Trophoblast cell (in vitro differentiated cells and primary cell): ENCODE measurements at regions not wholly inside any gene's neighbourhood (a gene's known extent, or its start where the extent isn't known, plus 50 kb on each side); places are given as distances from the start of the nearest gene placed in this dataset.

Experiments used
- DNase-seq, 2 donors: peaks; one replicate each; pipeline ENCODE4 v3.0.0-alpha.2; 2016
- H2AFZ ChIP-seq: 2 replicates; pipeline ENCODE4 v1.6.1; 2013; ENCODE audit warnings: low read length, moderate library complexity, mild to moderate bottlenecking; ENCODE audit not compliant: insufficient read depth, poor library complexity
- H2AK5ac ChIP-seq: 2 replicates; pipeline ENCODE4 v1.6.1; 2013; ENCODE audit warnings: mild to moderate bottlenecking, low read length
- H2BK120ac ChIP-seq: 2 replicates; pipeline ENCODE4 v1.6.1; 2013; ENCODE audit warnings: low read length, mild to moderate bottlenecking, moderate library complexity; ENCODE audit not compliant: insufficient read depth, poor library complexity
- H2BK12ac ChIP-seq: 2 replicates; pipeline ENCODE4 v1.6.1; 2013; ENCODE audit warnings: mild to moderate bottlenecking, low read length, moderate library complexity
- H2BK5ac ChIP-seq: 2 replicates; pipeline ENCODE4 v1.6.1; 2013; ENCODE audit warnings: low read length, low read depth, moderate library complexity, mild to moderate bottlenecking; ENCODE audit not compliant: poor library complexity
- H3K14ac ChIP-seq: 2 replicates; pipeline ENCODE4 v1.6.1; 2013; ENCODE audit warnings: mild to moderate bottlenecking, low read length
- H3K18ac ChIP-seq: 2 replicates; pipeline ENCODE4 v1.6.1; 2013; ENCODE audit warnings: mild to moderate bottlenecking, low read length
- H3K23ac ChIP-seq: 2 replicates; pipeline ENCODE4 v1.6.1; 2013; ENCODE audit warnings: low read length
- H3K27ac ChIP-seq: 2 replicates; pipeline ENCODE4 v1.5.1; 2013; ENCODE audit warnings: low read depth, mild to moderate bottlenecking, inconsistent platforms, low read length, moderate library complexity
- H3K27me3 ChIP-seq: 2 replicates; pipeline ENCODE4 v1.6.1; 2013; ENCODE audit warnings: inconsistent platforms, mild to moderate bottlenecking, low read length, moderate library complexity; ENCODE audit not compliant: insufficient read depth
- H3K36me3 ChIP-seq, 2 experiments: 1 replicate in 1 of 2; 2 replicates in 1 of 2; pipeline ENCODE4 v1.6.1; 2013; ENCODE audit warnings: low read length in 2 of 2, mild to moderate bottlenecking in 2 of 2, moderate library complexity in 1 of 2; ENCODE audit not compliant: insufficient read depth in 2 of 2, control insufficient read depth in 1 of 2
- H3K4ac ChIP-seq: 2 replicates; pipeline ENCODE4 v1.6.1; 2013; ENCODE audit warnings: low read depth, mild to moderate bottlenecking, low read length, moderate library complexity
- H3K4me1 ChIP-seq, 2 experiments: 1 replicate in 1 of 2; 2 replicates in 1 of 2; pipeline ENCODE4 v1.6.1; 2013; ENCODE audit warnings: low read length in 2 of 2, mild to moderate bottlenecking in 2 of 2, moderate library complexity in 1 of 2; ENCODE audit not compliant: insufficient read depth in 2 of 2, control insufficient read depth in 1 of 2
- H3K4me2 ChIP-seq: 2 replicates; pipeline ENCODE4 v1.6.1; 2013; ENCODE audit warnings: inconsistent platforms, mild to moderate bottlenecking, low read length, moderate library complexity
- H3K4me3 ChIP-seq: 2 replicates; pipeline ENCODE4 v1.5.1; 2013; ENCODE audit warnings: mild to moderate bottlenecking, low read depth, low read length, inconsistent platforms
- H3K79me1 ChIP-seq: one replicate; pipeline ENCODE4 v1.6.1; 2013; ENCODE audit warnings: low read length
- H3K79me2 ChIP-seq: 2 replicates; pipeline ENCODE4 v1.6.1; 2013; ENCODE audit warnings: low read length, mild to moderate bottlenecking; ENCODE audit not compliant: control insufficient read depth, insufficient read depth, poor library complexity
- H3K9ac ChIP-seq: 2 replicates; pipeline ENCODE4 v1.6.1; 2013; ENCODE audit warnings: mild to moderate bottlenecking, low read length
- H3K9me3 ChIP-seq: 2 replicates; pipeline ENCODE4 v1.6.1; 2013; ENCODE audit warnings: low read depth, mild to moderate bottlenecking, control low read depth, inconsistent platforms, low read length; ENCODE audit not compliant: insufficient read depth
- H4K12ac ChIP-seq: 2 replicates; pipeline ENCODE4 v1.6.1; 2013; ENCODE audit warnings: low read depth, mild to moderate bottlenecking, low read length, moderate library complexity
- H4K8ac ChIP-seq: 2 replicates; pipeline ENCODE4 v1.6.1; 2013; ENCODE audit warnings: low read depth, mild to moderate bottlenecking, low read length, moderate library complexity
- H4K91ac ChIP-seq: one replicate; pipeline ENCODE4 v1.6.1; 2013; ENCODE audit warnings: low read depth, mild to moderate bottlenecking, low read length, moderate library complexity
- WGBS: extraction: QIAGEN DNeasy Blood & Tissue Kit; methylation state at CpG from one replicate; pipeline ENCODE4 v1.1.7; 2013; ENCODE audit warnings: missing lambda C conversion rate; ENCODE audit not compliant: insufficient read length, insufficient coverage; ENCODE audit errors: extremely low coverage; 5-methylcytosine and 5-hydroxymethylcytosine counted together

DNA sequence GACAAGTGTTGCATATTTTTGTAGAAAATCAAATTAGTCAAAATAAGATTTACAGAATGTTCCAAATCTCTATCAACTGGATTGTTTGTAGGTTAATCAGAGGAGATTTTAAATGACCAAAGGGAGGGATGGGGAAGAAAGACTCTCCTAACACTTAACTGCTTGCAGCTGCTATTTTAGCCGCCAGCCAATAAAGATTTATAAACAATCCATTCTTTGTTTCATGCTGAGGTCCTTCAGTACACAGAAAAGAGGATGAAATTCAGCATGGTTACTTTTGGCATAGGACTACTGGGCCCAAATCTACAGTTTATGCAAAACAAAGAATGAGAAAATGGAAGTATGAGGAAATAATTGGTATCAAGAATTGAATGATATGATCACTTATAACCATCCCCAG is 86.4 kb upstream of the FN1 start:
- no CpG with 5 or more reads among the region's 1 CpG for WGBS
- no peak overlapping the region for H3K4ac ChIP-seq
- no peak overlapping the region for H4K91ac ChIP-seq
- no peak overlapping the region for H2BK12ac ChIP-seq
- H3K27ac ChIP-seq, result no peak overlapping the region
- no peak overlapping the region for H3K4me2 ChIP-seq
- no peak overlapping the region for H3K18ac ChIP-seq
- no peak overlapping the region for H2AFZ ChIP-seq
- H3K9me3 ChIP-seq, result no peaks in the 10 kb centered on the region
- no peak overlapping the region for H4K8ac ChIP-seq
- H2AK5ac ChIP-seq, result no peak overlapping the region
- no peak overlapping the region for H4K12ac ChIP-seq
- H2BK5ac ChIP-seq, result no peak overlapping the region
- H3K79me1 ChIP-seq, result peaks cover 2% of the 10 kb centered on the region
- H3K9ac ChIP-seq, result no peak overlapping the region
- no peak overlapping the region for H3K4me3 ChIP-seq
- no peak overlapping the region for H3K14ac ChIP-seq
- H3K23ac ChIP-seq, result no peak overlapping the region
- no peaks in the 10 kb centered on the region for H3K4me1 ChIP-seq
- no peaks in the 10 kb centered on the region for H3K27me3 ChIP-seq
- no peak for DNase-seq
- no peaks in the 10 kb centered on the region for H3K79me2 ChIP-seq
- no peaks in the 10 kb centered on the region for H3K36me3 ChIP-seq
- H2BK120ac ChIP-seq, result no peak overlapping the region

- H3K79me1 ChIP-seq, result peaks cover 2% of the 10 kb centered on the region
- H3K4me2 ChIP-seq, result no peak overlapping the region
- H3K79me2 ChIP-seq, result no peaks in the 10 kb centered on the region
- no peaks in the 10 kb centered on the region for H3K9me3 ChIP-seq
- H2AK5ac ChIP-seq, result no peak overlapping the region
- H2BK5ac ChIP-seq, result no peak overlapping the region
- H3K4ac ChIP-seq, result no peak overlapping the region
- no peaks in the 10 kb centered on the region for H3K36me3 ChIP-seq
- no peak overlapping the region for H3K27ac ChIP-seq
- H2BK120ac ChIP-seq, result no peak overlapping the region
- H3K23ac ChIP-seq, result no peak overlapping the region
- H3K14ac ChIP-seq, result no peak overlapping the region
- H3K4me1 ChIP-seq, result no peaks in the 10 kb centered on the region
- H4K12ac ChIP-seq, result no peak overlapping the region
- no peak for DNase-seq
- H2AFZ ChIP-seq, result no peak overlapping the region
- no peak overlapping the region for H4K91ac ChIP-seq
- H3K18ac ChIP-seq, result no peak overlapping the region
- H3K4me3 ChIP-seq, result no peak overlapping the region
- WGBS, result no CpG with 5 or more reads among the region's 3 CpGs
- H3K9ac ChIP-seq, result no peak overlapping the region
- H2BK12ac ChIP-seq, result no peak overlapping the region
- no peaks in the 10 kb centered on the region for H3K27me3 ChIP-seq
- no peak overlapping the region for H4K8ac ChIP-seq
These were observed 85.2 kb upstream of the FN1 start for GRCh38 chr2:215521031-215521430.

GRCh38 chr2:215517391-215517790 is 81.5 kb upstream of the FN1 start:
- Histone ChIP-seq H2AFZ (no peak overlapping the region), H3K79me1 (no peaks in the 10 kb centered on the region), H3K14ac (no peak overlapping the region), H4K8ac (no peak overlapping the region), H3K23ac (no peak overlapping the region), H3K18ac (no peak overlapping the region), H3K4ac (no peak overlapping the region), H4K12ac (no peak overlapping the region), H3K4me1 (no peaks in the 10 kb centered on the region), H2AK5ac (peak overlapping the region; percentile 66), H3K36me3 (no peaks in the 10 kb centered on the region), H3K27me3 (no peaks in the 10 kb centered on the region), H3K9ac (no peak overlapping the region), H2BK120ac (no peak overlapping the region), H2BK5ac (no peak overlapping the region), H4K91ac (no peak overlapping the region), H3K9me3 (no peaks in the 10 kb centered on the region), H3K4me3 (no peak overlapping the region), H3K27ac (no peak overlapping the region), H3K4me2 (no peak overlapping the region), H3K79me2 (no peaks in the 10 kb centered on the region), H2BK12ac (no peak overlapping the region)
- no CpG with 5 or more reads among the region's 2 CpGs for WGBS
- no peak for DNase-seq

DNA sequence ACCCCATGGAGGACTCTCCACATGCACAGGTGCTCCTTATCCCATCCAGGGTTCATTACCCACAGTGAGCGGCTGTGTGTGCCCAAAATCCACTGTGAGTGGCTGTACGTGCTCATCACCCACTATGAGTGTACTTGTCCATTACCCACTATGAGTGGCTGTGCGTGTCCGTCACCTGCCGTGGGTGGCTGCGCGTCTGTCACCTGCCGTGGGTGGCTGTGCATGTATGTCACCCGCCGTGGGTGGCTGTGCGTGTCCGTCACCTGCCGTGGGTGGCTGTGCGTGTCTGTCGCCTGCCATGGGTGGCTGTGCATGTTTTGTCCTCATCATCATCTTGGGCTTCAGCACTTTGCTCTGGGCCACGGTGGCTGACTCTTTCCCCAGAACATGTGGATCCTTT is 78.6 kb upstream of the FN1 start:
- H3K79me1 ChIP-seq, result no peaks in the 10 kb centered on the region
- H3K4me1 ChIP-seq, result no peaks in the 10 kb centered on the region
- no CpG with 5 or more reads among the region's 16 CpGs for WGBS
- H2BK5ac ChIP-seq, result no peak overlapping the region
- no peak overlapping the region for H4K91ac ChIP-seq
- H3K14ac ChIP-seq, result no peak overlapping the region
- no peaks in the 10 kb centered on the region for H3K9me3 ChIP-seq
- no peak overlapping the region for H4K8ac ChIP-seq
- no peak overlapping the region for H2AK5ac ChIP-seq
- H3K27me3 ChIP-seq, result no peaks in the 10 kb centered on the region
- no peak overlapping the region for H3K4me2 ChIP-seq
- H3K18ac ChIP-seq, result no peak overlapping the region
- no peak overlapping the region for H3K27ac ChIP-seq
- DNase-seq, result no peak
- H2BK12ac ChIP-seq, result no peak overlapping the region
- H2BK120ac ChIP-seq, result no peak overlapping the region
- H3K23ac ChIP-seq, result no peak overlapping the region
- no peak overlapping the region for H3K9ac ChIP-seq
- H3K4ac ChIP-seq, result no peak overlapping the region
- peak overlapping the region; percentile 6 for H3K4me3 ChIP-seq
- H4K12ac ChIP-seq, result no peak overlapping the region
- H3K36me3 ChIP-seq, result no peaks in the 10 kb centered on the region
- H2AFZ ChIP-seq, result no peak overlapping the region
- no peaks in the 10 kb centered on the region for H3K79me2 ChIP-seq
